ENCODE measurements at regions not wholly inside any gene's neighbourhood (a gene's known extent, or its start where the extent isn't known, plus 50 kb on each side); places are given as distances from the start of the nearest gene placed in this dataset.

DNA sequence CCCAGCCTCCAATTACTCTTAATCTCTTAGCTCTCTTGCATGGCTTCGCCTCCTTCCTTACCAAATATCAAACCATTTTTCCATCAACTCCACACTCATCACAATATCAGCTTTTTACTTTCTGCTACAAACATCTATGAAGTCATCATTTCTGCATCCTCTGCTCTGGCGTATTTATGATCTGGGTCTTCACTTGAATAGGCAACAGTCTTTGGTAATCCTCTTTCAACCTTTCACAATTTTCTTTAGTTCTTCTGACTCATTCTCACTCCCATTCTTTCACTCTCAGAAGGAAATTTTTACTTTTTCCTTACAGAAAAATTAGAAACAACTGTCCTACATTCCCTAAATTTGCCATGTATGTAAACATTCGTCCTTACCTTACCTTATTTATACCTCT, 522.4 kb downstream of the HDGFL1 start:
- H3K9me3 Mint-ChIP-seq = peaks cover 12% of the 10 kb centered on the region
- no peaks in the 10 kb centered on the region for H3K4me1 Mint-ChIP-seq
- no peaks in the 10 kb centered on the region for H3K36me3 Mint-ChIP-seq
- no peak overlapping the region for H3K27ac Mint-ChIP-seq
- no peaks in the 10 kb centered on the region for H3K27me3 Mint-ChIP-seq
- DNase-seq = no peak
- H3K4me3 Mint-ChIP-seq = no peak overlapping the region
- CTCF ChIA-PET = no interaction called here

DNA sequence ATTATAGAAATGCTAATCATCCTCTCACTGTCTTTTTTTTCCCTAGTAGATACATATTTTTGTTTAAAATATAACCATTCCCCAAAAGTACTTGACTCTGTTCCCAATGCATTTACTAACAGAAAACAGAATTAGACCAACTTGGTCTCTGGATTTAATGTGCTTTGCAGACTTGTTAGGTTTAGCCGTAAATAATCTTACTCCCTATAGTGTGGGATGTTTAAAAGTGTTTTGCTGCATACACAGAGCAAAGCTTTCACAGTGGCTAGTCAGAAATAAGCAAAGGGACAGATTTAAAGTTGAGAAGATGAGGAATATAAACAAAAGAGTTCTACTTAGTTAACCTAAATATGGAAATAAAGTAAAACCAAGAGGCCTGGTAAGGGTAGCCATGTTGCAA, 527.5 kb downstream of the HDGFL1 start:
- H3K9me3 Mint-ChIP-seq = peaks cover 10% of the 10 kb centered on the region
- CTCF ChIA-PET = no interaction called here
- no peak for DNase-seq
- H3K27ac Mint-ChIP-seq = no peak overlapping the region
- no peaks in the 10 kb centered on the region for H3K27me3 Mint-ChIP-seq
- no peaks in the 10 kb centered on the region for H3K4me1 Mint-ChIP-seq
- no peak overlapping the region for H3K4me3 Mint-ChIP-seq
- no peaks in the 10 kb centered on the region for H3K36me3 Mint-ChIP-seq

DNA sequence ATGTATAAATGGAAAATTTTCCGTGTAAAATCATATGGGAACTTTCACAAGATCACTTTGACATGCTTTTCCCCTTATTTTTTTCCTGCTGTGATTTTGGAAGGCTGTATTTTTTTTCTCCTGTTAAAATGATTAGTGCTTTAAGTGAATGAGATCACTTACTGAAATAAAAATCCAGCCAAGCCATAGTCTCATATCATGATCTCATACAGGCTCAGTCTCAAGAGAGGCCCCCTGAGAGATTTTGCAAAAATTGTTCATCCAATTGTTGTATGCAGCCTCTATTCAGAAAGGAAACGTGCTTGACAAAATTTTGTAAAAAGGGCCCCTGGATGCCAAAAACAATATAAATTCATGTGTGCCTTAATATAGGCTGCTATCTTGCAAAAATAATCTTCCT, 528.2 kb downstream of the HDGFL1 start:
- H3K36me3 Mint-ChIP-seq = no peaks in the 10 kb centered on the region
- no peak for DNase-seq
- CTCF ChIA-PET = no interaction called here
- no peaks in the 10 kb centered on the region for H3K27me3 Mint-ChIP-seq
- no peak overlapping the region for H3K27ac Mint-ChIP-seq
- no peaks in the 10 kb centered on the region for H3K4me1 Mint-ChIP-seq
- no peak overlapping the region for H3K4me3 Mint-ChIP-seq
- H3K9me3 Mint-ChIP-seq = peaks cover 10% of the 10 kb centered on the region

- Mint-ChIP-seq H3K36me3 (no peaks in the 10 kb centered on the region), H3K27ac (no peak overlapping the region), H3K27me3 (no peaks in the 10 kb centered on the region), H3K4me1 (no peaks in the 10 kb centered on the region), H3K4me3 (no peak overlapping the region), H3K9me3 (peaks cover 15% of the 10 kb centered on the region)
- CTCF ChIA-PET = no interaction called here
- no peak for DNase-seq
Observed at GRCh38 chr6:23106951-23107350, 537.6 kb downstream of the HDGFL1 start.

DNA sequence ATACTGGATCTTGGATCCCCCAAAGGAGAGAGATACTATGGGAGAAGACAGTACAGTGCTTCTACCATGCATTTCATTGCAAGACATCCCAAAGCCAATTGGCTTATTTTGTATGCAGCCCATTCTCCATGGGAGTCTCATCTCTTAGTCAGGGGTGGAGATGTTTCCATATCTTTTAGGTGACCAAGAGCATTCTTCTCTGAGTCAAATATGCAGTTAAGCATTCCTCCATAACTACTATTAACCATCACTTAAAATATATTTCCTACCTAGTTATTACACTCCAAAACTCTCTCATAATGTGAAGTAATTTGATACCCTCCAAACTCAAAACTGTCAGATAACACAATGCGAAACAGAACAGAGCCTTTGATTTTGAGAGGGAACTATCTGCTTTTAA, 542.6 kb downstream of the HDGFL1 start:
- Mint-ChIP-seq H3K27me3 (no peaks in the 10 kb centered on the region), H3K4me1 (no peaks in the 10 kb centered on the region), H3K27ac (no peak overlapping the region), H3K4me3 (no peak overlapping the region), H3K36me3 (no peaks in the 10 kb centered on the region), H3K9me3 (peaks cover 22% of the 10 kb centered on the region)
- CTCF ChIA-PET = no interaction called here
- DNase-seq = no peak

GRCh38 chr6:23114812-23115504, 545.6 kb downstream of the HDGFL1 start:
- H3K27me3 Mint-ChIP-seq = no peaks in the 10 kb centered on the region
- no peak overlapping the region for H3K27ac Mint-ChIP-seq
- no peaks in the 10 kb centered on the region for H3K36me3 Mint-ChIP-seq
- H3K4me3 Mint-ChIP-seq = no peak overlapping the region
- DNase-seq = no peak
- no peaks in the 10 kb centered on the region for H3K4me1 Mint-ChIP-seq
- peaks cover 16% of the 10 kb centered on the region for H3K9me3 Mint-ChIP-seq
- CTCF ChIA-PET = no interaction called here

- DNase-seq = no peak
- Mint-ChIP-seq H3K4me3 (no peak overlapping the region), H3K4me1 (no peaks in the 10 kb centered on the region), H3K27ac (no peak overlapping the region), H3K36me3 (no peaks in the 10 kb centered on the region), H3K27me3 (no peaks in the 10 kb centered on the region), H3K9me3 (no peaks in the 10 kb centered on the region)
- CTCF ChIA-PET = no interaction called here
Observed at GRCh38 chr6:23137611-23138010, 568.2 kb downstream of the HDGFL1 start.

- CTCF ChIA-PET = no interaction called here
Observed at GRCh38 chr6:23140871-23141270, 571.5 kb downstream of the HDGFL1 start.

GRCh38 chr6:23145781-23146180, 576.4 kb downstream of the HDGFL1 start:
- Mint-ChIP-seq H3K4me3 (no peak overlapping the region), H3K27ac (no peak overlapping the region), H3K9me3 (no peaks in the 10 kb centered on the region), H3K27me3 (no peaks in the 10 kb centered on the region), H3K36me3 (no peaks in the 10 kb centered on the region), H3K4me1 (no peaks in the 10 kb centered on the region)
- no peak for DNase-seq
- CTCF ChIA-PET = no interaction called here

More at GRCh38 chr6:23140871-23141270, 571.5 kb downstream of the HDGFL1 start:
- no peak overlapping the region for H3K27ac Mint-ChIP-seq
- H3K36me3 Mint-ChIP-seq = no peaks in the 10 kb centered on the region
- no peaks in the 10 kb centered on the region for H3K27me3 Mint-ChIP-seq
- DNase-seq = no peak
- H3K4me1 Mint-ChIP-seq = no peaks in the 10 kb centered on the region
- no peaks in the 10 kb centered on the region for H3K9me3 Mint-ChIP-seq
- H3K4me3 Mint-ChIP-seq = no peak overlapping the region

DNA sequence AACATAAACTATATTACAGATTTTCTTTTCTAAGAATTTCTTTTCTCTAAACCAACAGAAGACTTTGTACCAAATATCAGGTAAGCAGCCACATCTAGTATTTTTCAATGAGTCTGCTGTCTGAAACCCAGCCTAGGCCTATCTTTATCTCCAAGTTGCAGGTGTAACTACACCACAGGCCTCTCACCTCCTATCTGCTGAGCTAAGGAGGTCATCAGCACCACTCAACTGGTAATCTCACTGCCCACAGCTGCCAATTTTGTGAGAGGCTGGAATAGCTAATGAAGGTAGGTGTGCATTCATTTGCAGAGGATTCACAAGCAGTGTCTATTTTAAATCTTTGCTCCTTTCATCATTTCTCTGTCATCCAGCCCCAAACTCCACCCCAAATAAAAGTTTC, 584.8 kb downstream of the HDGFL1 start:
- DNase-seq = no peak
- H3K9me3 Mint-ChIP-seq = peaks cover 6% of the 10 kb centered on the region
- H3K36me3 Mint-ChIP-seq = no peaks in the 10 kb centered on the region
- H3K4me3 Mint-ChIP-seq = no peak overlapping the region
- no peaks in the 10 kb centered on the region for H3K27me3 Mint-ChIP-seq
- CTCF ChIA-PET = no interaction called here
- H3K4me1 Mint-ChIP-seq = no peaks in the 10 kb centered on the region
- H3K27ac Mint-ChIP-seq = no peak overlapping the region

GRCh38 chr6:23170049-23170448, 600.7 kb downstream of the HDGFL1 start:
- Mint-ChIP-seq H3K4me3 (no peak overlapping the region), H3K4me1 (no peaks in the 10 kb centered on the region), H3K9me3 (peaks cover 12% of the 10 kb centered on the region), H3K27ac (no peak overlapping the region), H3K36me3 (no peaks in the 10 kb centered on the region), H3K27me3 (no peaks in the 10 kb centered on the region)
- no peak for DNase-seq
- CTCF ChIA-PET = no interaction called here

DNA sequence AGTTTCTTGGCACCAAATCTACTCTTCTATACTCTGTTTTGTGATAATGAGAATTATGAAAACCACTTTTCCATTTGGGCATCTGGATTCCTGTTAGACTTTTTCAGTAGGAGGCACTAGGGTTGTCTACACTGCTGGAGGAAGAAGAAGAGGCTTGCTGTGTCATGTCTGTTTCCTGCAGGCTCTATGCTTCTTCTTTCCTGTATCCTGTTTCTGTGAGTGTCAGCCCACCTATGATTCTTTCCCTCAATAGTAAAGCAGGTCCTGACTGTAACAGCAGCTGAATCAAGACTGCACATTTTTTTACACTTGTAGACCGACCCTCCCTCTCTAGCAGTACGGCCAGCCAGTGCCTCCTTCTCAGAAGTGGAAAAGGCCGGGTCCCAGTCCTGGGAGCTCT, 603.9 kb downstream of the HDGFL1 start:
- Mint-ChIP-seq H3K27ac (no peak overlapping the region), H3K4me3 (no peak overlapping the region), H3K4me1 (no peaks in the 10 kb centered on the region), H3K27me3 (no peaks in the 10 kb centered on the region), H3K36me3 (no peaks in the 10 kb centered on the region), H3K9me3 (peaks cover 6% of the 10 kb centered on the region)
- DNase-seq = no peak
- CTCF ChIA-PET = no interaction called here

GRCh38 chr6:23174781-23175361, 605.5 kb downstream of the HDGFL1 start:
- CTCF ChIA-PET = no interaction called here
- Mint-ChIP-seq H3K27me3 (no peaks in the 10 kb centered on the region), H3K4me3 (no peak overlapping the region), H3K36me3 (no peaks in the 10 kb centered on the region), H3K27ac (no peak overlapping the region), H3K4me1 (no peaks in the 10 kb centered on the region), H3K9me3 (peaks cover 3% of the 10 kb centered on the region)
- DNase-seq = no peak

DNA sequence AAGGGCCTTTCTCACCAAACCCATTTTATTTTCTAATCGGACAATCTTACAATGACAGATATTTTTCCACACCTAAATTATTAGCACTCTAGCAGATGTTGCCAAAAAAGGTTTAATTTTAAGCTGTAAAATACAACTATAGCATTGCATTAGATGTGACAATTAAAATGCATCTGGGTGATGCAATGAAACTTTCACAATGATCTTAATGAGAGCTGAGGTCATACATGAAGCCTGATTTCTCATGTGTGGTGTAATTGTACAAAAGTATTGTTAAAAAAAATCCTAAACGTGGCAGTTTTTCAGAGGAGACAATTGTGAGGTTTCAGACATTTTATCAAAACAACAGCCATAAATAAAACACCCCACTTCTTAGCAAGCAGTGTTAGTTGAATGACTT, 606.0 kb downstream of the HDGFL1 start:
- Mint-ChIP-seq H3K9me3 (peaks cover 5% of the 10 kb centered on the region), H3K27ac (no peak overlapping the region)
- CTCF ChIA-PET = no interaction called here

GRCh38 chr6:23176471-23176870, 607.1 kb downstream of the HDGFL1 start:
- H3K4me3 Mint-ChIP-seq = no peak overlapping the region
- no peaks in the 10 kb centered on the region for H3K4me1 Mint-ChIP-seq
- CTCF ChIA-PET = no interaction called here
- H3K36me3 Mint-ChIP-seq = no peaks in the 10 kb centered on the region
- no peak for DNase-seq
- H3K9me3 Mint-ChIP-seq = peaks cover 1% of the 10 kb centered on the region
- no peaks in the 10 kb centered on the region for H3K27me3 Mint-ChIP-seq
- H3K27ac Mint-ChIP-seq = no peak overlapping the region

More for the DNA sequence above, 606.0 kb downstream of the HDGFL1 start:
- no peaks in the 10 kb centered on the region for H3K36me3 Mint-ChIP-seq
- H3K4me1 Mint-ChIP-seq = no peaks in the 10 kb centered on the region
- no peak overlapping the region for H3K4me3 Mint-ChIP-seq
- H3K27me3 Mint-ChIP-seq = no peaks in the 10 kb centered on the region
- DNase-seq = no peak

Data from activated naive CD4-positive, alpha-beta T cell treated with anti-CD3 and anti-CD28 coated beads, Interleukin-2, amount 10 ng/mL, durations not matched to agents 7 days and 5 days (primary cell).